Activated T-helper 1 cell treated with anti-CD3 and anti-CD28 coated beads, Interleukin-12 subunit alpha, Interleukin-12 subunit beta, Interleukin-2, Interleukin-4 antibody, amounts not matched to agents 30 ng/mL and 10 ng/mL and 1 ng/mL, durations not matched to agents 14 hours and 24 hours and 36 hours (primary cell): ENCODE measurements at regions not wholly inside any gene's neighbourhood (a gene's known extent, or its start where the extent isn't known, plus 50 kb on each side); places are given as distances from the start of the nearest gene placed in this dataset.
"Not testable (repeated sequence)": the region's sequence is repeated elsewhere in the genome, so short reads cannot be mapped to it uniquely, and the experiment has no call there.

Experiments
- DNase-seq: peaks from one replicate; pipeline ENCODE4 v3.0.0; 2021; ENCODE audit warnings: low spot score
- H3K27ac Mint-ChIP-seq: one replicate; pipeline ENCODE4 v1.8.0; 2021; ENCODE audit warnings: mild to moderate bottlenecking, mixed read lengths
- H3K27me3 Mint-ChIP-seq: one replicate; pipeline ENCODE4 v1.8.0; 2022; ENCODE audit warnings: mild to moderate bottlenecking, moderate library complexity, mixed read lengths; ENCODE audit not compliant: insufficient read depth
- H3K36me3 Mint-ChIP-seq: one replicate; pipeline ENCODE4 v1.8.0; 2021; ENCODE audit warnings: low read depth, mixed read lengths
- H3K4me1 Mint-ChIP-seq: one replicate; pipeline ENCODE4 v1.8.0; 2021; ENCODE audit warnings: low read depth, mixed read lengths
- H3K4me3 Mint-ChIP-seq: one replicate; pipeline ENCODE4 v1.8.0; 2021; ENCODE audit warnings: mild to moderate bottlenecking, moderate library complexity, mixed read lengths
- H3K9me3 Mint-ChIP-seq: one replicate; pipeline ENCODE4 v1.8.0; 2021; ENCODE audit warnings: mixed read lengths
- intact Hi-C: fragments of 100-400 bp; cut with micrococcal nuclease; formaldehyde crosslinking; loops from one replicate; pipeline ENCODE4 v1.15.1; 2024

GRCh38 chr3:198138205-198138604 is 178.2 kb downstream of the LMLN start:
- H3K27me3 Mint-ChIP-seq, intact Hi-C loops, H3K4me1 Mint-ChIP-seq, H3K36me3 Mint-ChIP-seq, H3K27ac Mint-ChIP-seq, DNase-seq, H3K9me3 Mint-ChIP-seq, H3K4me3 Mint-ChIP-seq: not testable (repeated sequence)

GRCh38 chr3:198139037-198139436 is 179.0 kb downstream of the LMLN start:
- intact Hi-C loops, H3K36me3 Mint-ChIP-seq, H3K4me1 Mint-ChIP-seq, H3K4me3 Mint-ChIP-seq, H3K27ac Mint-ChIP-seq, DNase-seq, H3K9me3 Mint-ChIP-seq, H3K27me3 Mint-ChIP-seq: not testable (repeated sequence)

- H3K4me3 Mint-ChIP-seq, H3K27me3 Mint-ChIP-seq, H3K27ac Mint-ChIP-seq, H3K4me1 Mint-ChIP-seq, DNase-seq, H3K9me3 Mint-ChIP-seq, H3K36me3 Mint-ChIP-seq, intact Hi-C loops: not testable (repeated sequence)
These were observed 179.6 kb downstream of the LMLN start for GRCh38 chr3:198139513-198140167.

- H3K4me1 Mint-ChIP-seq, H3K27ac Mint-ChIP-seq, H3K4me3 Mint-ChIP-seq, H3K9me3 Mint-ChIP-seq, H3K27me3 Mint-ChIP-seq, H3K36me3 Mint-ChIP-seq, intact Hi-C loops, DNase-seq: not testable (repeated sequence)
These were observed 183.5 kb downstream of the LMLN start for GRCh38 chr3:198143300-198144137.

GRCh38 chr3:198145231-198145784 is 185.3 kb downstream of the LMLN start:
- H3K4me1 Mint-ChIP-seq, H3K27ac Mint-ChIP-seq, DNase-seq, H3K4me3 Mint-ChIP-seq, H3K27me3 Mint-ChIP-seq, H3K36me3 Mint-ChIP-seq, H3K9me3 Mint-ChIP-seq, intact Hi-C loops: not testable (repeated sequence)

GRCh38 chr3:198146070-198146469 is 186.1 kb downstream of the LMLN start:
- H3K4me1 Mint-ChIP-seq, H3K4me3 Mint-ChIP-seq, H3K36me3 Mint-ChIP-seq, intact Hi-C loops, DNase-seq, H3K9me3 Mint-ChIP-seq, H3K27me3 Mint-ChIP-seq, H3K27ac Mint-ChIP-seq: not testable (repeated sequence)

- H3K36me3 Mint-ChIP-seq, H3K4me1 Mint-ChIP-seq, intact Hi-C loops, H3K4me3 Mint-ChIP-seq, H3K27ac Mint-ChIP-seq, H3K27me3 Mint-ChIP-seq, DNase-seq, H3K9me3 Mint-ChIP-seq: not testable (repeated sequence)
These were observed 186.6 kb downstream of the LMLN start for GRCh38 chr3:198146559-198147164.

GRCh38 chr3:198147213-198147612 is 187.2 kb downstream of the LMLN start:
- H3K36me3 Mint-ChIP-seq, H3K4me3 Mint-ChIP-seq, H3K27me3 Mint-ChIP-seq, H3K27ac Mint-ChIP-seq, H3K9me3 Mint-ChIP-seq, H3K4me1 Mint-ChIP-seq, DNase-seq, intact Hi-C loops: not testable (repeated sequence)

- DNase-seq, H3K9me3 Mint-ChIP-seq, H3K27ac Mint-ChIP-seq, H3K4me1 Mint-ChIP-seq, intact Hi-C loops, H3K36me3 Mint-ChIP-seq, H3K4me3 Mint-ChIP-seq, H3K27me3 Mint-ChIP-seq: not testable (repeated sequence)
These were observed 188.0 kb downstream of the LMLN start for GRCh38 chr3:198147993-198148392.

- H3K27me3 Mint-ChIP-seq, H3K4me1 Mint-ChIP-seq, intact Hi-C loops, H3K9me3 Mint-ChIP-seq, DNase-seq, H3K36me3 Mint-ChIP-seq, H3K27ac Mint-ChIP-seq, H3K4me3 Mint-ChIP-seq: not testable (repeated sequence)
These were observed 189.9 kb downstream of the LMLN start for GRCh38 chr3:198149904-198150303.

GRCh38 chr3:198151867-198152266 is 191.8 kb downstream of the LMLN start:
- H3K27me3 Mint-ChIP-seq, DNase-seq, intact Hi-C loops, H3K36me3 Mint-ChIP-seq, H3K4me3 Mint-ChIP-seq, H3K9me3 Mint-ChIP-seq, H3K27ac Mint-ChIP-seq, H3K4me1 Mint-ChIP-seq: not testable (repeated sequence)

GRCh38 chr3:198155771-198156170 is 195.8 kb downstream of the LMLN start:
- H3K9me3 Mint-ChIP-seq, result not testable (repeated sequence)

GRCh38 chr3:198157231-198157868 is 197.3 kb downstream of the LMLN start:
- H3K4me1 Mint-ChIP-seq, intact Hi-C loops, H3K27me3 Mint-ChIP-seq, H3K27ac Mint-ChIP-seq, H3K4me3 Mint-ChIP-seq, H3K9me3 Mint-ChIP-seq, H3K36me3 Mint-ChIP-seq, DNase-seq: not testable (repeated sequence)

More at GRCh38 chr3:198155771-198156170, 195.8 kb downstream of the LMLN start:
- H3K4me3 Mint-ChIP-seq, H3K27me3 Mint-ChIP-seq, intact Hi-C loops, H3K4me1 Mint-ChIP-seq, H3K36me3 Mint-ChIP-seq, H3K27ac Mint-ChIP-seq, DNase-seq: not testable (repeated sequence)
